Tibial nerve (tissue), 4 donors: ENCODE measurements at regions not wholly inside any gene's neighbourhood (a gene's known extent, or its start where the extent isn't known, plus 50 kb on each side); places are given as distances from the start of the nearest gene placed in this dataset.

Source experiments
- CTCF ChIP-seq, 5 experiments: fragments of 200-600 bp in 3 of 5; fragments of 450-650 bp in 2 of 5; sonication (generic) in 3 of 5; IDR thresholded peaks; one replicate each; pipeline ENCODE4 v1.5.1; 2016 to 2019; ENCODE audit warnings: antibody characterized with exemption in 5 of 5, mild to moderate bottlenecking in 3 of 5, moderate library complexity in 2 of 5
- EP300 ChIP-seq, 2 donors: sonication (generic); formaldehyde crosslinking; IDR thresholded peaks; one replicate each; pipeline ENCODE4 v1.6.1; 2017; ENCODE audit warnings: antibody characterized with exemption in 2 of 2, mild to moderate bottlenecking in 1 of 2
- POLR2A ChIP-seq, 2 donors: fragments of 450-650 bp; IDR thresholded peaks; one replicate each; pipeline ENCODE4 v1.6.1; 2017; ENCODE audit warnings: antibody characterized with exemption in 2 of 2, mild to moderate bottlenecking in 2 of 2, moderate library complexity in 2 of 2

GRCh38 chr12:19652386-19652785 is 213.1 kb downstream of the AEBP2 start:
- TF ChIP-seq CTCF (IDR thresholded peaks at IDR 0.05) (no peak), EP300 (IDR thresholded peaks at IDR 0.05) (no peak), POLR2A (IDR thresholded peaks at IDR 0.05) (no peak)
